Midbrain (tissue), 1 donor: ENCODE measurements at regions not wholly inside any gene's neighbourhood (a gene's known extent, or its start where the extent isn't known, plus 50 kb on each side); places are given as distances from the start of the nearest gene placed in this dataset.

Experiments used
- DNase-seq: peaks from one replicate; lab custom pipeline; 2025; lab: John Stamatoyannopoulos, UW

DNA sequence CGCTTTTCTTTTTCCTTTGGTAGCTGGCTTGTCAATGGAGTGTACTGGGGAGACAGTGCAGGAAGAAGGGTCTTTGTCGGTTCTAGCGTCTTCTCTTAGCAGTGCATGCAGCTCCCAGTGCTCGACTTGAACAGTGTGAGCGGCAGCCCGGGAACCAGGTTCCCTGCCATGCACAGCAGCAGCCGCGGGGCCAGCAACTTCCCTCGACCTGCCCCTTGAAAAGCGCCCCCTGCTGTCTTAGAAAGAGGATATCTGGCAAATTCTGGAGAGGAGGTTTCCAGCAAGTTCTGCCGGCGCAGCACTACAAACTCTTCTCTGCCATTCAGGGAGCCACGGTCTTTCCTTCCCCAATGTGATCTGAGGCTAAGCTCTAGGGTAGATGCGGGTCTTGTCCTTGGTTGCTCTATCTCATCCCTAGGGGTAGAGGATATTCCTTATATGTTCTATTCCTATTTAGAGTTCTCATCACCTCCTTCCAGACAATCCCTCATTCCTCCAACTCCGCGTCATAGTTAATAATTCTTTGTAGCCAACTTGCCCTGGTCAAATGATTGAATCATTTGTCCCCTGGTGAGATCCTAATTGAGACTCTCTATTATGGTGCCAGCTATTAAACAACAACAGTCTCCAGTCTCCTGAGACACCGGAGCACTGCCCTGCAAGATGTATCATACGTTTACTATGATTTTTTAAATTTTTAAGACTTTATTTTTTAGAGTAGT lies 451.3 kb downstream of the PMP22 start:
- no peak for DNase-seq

DNA sequence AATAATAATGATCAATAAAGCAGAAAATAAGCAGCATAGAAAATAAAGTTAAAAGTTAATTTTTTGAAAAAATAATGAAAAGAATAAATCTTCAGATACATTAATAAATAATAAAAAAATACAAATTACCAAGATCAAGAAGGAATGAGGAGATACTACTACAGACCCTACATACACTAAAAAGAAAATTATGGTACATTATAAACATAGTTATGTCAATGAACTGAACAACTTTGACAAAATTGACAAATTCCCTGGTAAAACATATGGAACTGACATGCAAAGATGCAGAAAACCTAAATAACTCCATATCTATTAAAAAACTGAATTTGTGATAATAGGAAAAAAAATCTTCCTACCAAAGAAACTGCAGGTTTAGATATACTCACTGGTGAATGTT lies 456.7 kb downstream of the PMP22 start:
- no peak for DNase-seq

DNA sequence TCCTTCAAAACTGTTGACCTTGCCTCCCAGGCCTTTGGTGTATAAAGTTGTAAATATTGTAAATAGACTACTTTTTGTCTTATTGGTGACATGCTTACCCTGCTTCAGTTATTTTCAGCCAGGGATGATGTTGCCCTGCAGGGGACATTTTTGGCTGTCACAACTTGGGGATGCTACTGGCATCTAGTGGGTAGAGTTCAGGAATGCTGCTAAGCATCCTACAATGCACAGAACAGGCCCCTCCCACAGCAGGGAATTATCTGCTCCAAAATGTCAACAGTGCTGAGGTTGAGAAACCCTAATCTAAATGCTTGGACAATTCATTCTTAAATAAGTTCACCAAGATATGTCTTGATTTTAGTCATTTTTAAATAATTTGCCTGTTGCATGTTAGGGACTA lies 459.8 kb downstream of the PMP22 start:
- DNase-seq, result no peak

GRCh38 chr17:14803826-14804225 lies 461.3 kb downstream of the PMP22 start:
- peak; percentile 45 for DNase-seq

DNA sequence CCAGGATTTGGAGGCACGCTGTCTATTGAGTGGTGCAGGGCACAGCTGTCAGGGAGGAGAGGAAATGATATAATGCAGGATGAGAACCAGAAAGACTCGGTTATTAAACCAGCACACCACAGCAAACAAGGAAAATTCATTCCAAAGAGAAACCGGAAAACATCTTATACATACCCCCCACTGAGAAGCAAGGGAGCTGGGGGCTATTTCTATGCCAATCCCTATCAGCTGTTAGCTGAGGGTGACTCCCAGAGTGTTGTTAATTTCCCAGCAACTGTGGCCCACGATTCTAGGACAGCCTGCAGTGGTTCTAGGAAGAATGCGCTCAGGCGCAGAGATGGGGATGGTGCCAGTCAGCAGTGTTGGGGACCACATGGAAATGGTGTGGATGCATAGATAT lies 467.3 kb downstream of the PMP22 start:
- DNase-seq, result no peak

DNA sequence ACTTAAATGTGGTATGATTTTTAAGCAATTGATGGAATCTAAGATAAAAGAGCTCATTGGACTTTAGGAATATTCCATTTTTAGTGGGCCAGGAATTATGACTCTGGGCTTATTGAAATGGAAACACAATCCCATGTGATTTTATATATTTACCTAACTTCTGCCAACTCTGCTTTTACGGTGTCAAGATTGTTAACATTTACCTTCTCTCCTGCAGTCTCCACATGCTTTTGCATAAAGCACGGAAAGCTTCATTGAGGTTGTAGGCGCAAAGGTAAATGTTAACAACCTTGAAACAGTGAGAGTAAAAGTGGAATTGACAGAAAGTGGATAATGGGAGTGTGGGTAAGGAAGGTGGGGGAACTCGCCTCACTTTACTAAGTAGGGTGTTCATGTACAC lies 468.1 kb downstream of the PMP22 start:
- no peak for DNase-seq

GRCh38 chr17:14794961-14795360 lies 470.2 kb downstream of the PMP22 start:
- DNase-seq, result no peak

DNA sequence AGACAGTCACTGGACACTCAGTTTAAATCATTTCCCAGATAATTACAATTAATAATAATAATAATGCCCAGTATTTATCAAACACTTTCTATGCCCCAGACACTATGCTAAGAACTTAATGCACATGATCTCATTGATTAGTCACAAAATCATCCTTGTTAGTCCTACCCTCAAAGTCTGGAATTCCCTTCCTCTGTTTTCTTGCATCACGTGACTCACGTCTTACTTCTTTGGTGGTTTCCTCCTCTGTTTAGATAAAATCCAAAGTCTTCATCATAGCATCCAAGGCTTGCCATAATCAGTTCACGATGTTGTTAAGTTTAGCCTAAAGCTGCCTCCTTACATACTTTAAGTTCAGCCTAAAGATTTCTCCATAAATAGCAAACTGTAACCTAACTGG lies 471.9 kb downstream of the PMP22 start:
- DNase-seq, result no peak

- DNase-seq, result no peak
Observed at GRCh38 chr17:14792746-14793145, 472.4 kb downstream of the PMP22 start.

GRCh38 chr17:14791221-14791620 lies 473.9 kb downstream of the PMP22 start:
- no peak for DNase-seq

DNA sequence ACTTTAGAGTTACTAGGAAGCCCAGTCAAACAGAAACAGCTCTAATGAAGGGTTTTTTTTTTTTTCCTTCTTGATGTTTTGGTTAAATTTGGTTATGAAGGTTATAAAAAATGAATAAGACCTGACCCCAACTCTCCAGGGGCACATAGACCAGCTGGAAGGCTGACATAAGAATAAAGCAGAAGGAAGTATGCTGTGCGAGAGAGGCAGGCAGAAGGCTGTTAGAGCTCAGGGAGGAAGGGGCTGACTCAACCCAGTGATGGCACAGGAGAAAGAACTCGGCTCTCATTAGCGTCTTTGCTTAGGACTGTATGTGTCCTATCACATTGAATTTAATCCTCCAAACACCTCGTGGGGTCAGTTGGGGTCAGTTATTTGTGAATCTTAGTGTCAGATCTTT lies 474.6 kb downstream of the PMP22 start:
- no peak for DNase-seq

- no peak for DNase-seq
Observed at GRCh38 chr17:14784997-14785696, 480.0 kb downstream of the PMP22 start.

DNA sequence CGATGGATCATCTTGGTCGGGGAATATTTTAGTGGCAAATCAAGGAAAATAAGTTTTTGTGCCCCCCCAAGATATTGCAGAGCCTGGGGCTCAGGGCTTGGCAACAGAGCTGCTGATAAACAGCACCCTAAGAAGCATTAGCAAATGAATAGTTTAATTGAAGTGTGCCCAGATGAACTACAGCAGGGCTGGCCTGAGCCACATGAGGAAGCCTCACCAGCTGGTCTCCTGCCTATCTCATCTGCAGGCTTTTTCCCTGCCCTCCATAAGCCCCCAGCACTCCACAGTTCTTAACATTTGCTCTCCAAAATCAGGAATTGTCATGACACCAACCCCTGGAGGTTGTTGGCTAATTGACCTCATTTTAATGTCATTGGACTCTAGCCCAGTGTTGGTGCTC lies 480.2 kb downstream of the HS3ST3B1 start:
- DNase-seq, result no peak

- DNase-seq, result no peak
Observed at GRCh38 chr17:14780097-14780651, 479.3 kb downstream of the HS3ST3B1 start.

- DNase-seq, result no peak
Observed at GRCh38 chr17:14779241-14779640, 478.4 kb downstream of the HS3ST3B1 start.

DNA sequence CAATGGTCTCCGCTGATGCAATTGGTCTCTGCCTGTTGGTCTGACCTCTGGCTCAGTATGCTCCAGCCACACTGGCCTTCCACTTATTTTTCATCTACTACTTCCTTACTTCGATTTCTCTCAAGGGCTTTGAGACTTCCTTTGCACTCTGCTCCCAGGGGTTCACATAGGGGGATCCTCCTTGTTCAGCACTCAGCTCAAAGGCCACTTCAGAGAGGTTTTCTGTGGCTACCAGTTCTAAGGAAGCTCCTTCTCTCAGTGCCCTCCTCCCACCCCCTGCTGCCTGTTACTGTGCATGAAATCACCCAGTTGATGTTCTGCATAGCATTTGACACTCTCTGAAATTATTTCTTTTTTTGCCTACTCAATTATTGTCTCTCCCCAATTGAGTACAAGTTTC lies 476.4 kb downstream of the HS3ST3B1 start:
- no peak for DNase-seq

DNA sequence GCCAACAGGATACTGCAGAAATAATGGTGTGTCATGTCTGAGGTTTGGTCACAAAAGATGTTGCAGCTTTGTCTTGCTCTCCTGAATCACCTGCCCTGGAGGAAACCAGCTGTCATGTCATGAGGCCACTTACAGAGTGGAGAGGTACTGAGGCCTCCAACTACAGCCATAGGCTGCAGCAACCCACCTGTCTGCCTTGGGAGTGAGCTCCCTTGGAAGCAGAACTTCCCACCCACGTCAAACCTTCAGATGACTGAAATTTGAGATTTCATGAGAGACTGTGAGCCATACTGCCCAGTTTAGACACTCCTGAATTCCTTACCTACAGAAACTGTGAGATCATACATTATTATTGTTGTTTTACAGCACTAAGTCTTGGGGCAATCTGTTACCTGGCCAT lies 475.9 kb downstream of the HS3ST3B1 start:
- no peak for DNase-seq

DNA sequence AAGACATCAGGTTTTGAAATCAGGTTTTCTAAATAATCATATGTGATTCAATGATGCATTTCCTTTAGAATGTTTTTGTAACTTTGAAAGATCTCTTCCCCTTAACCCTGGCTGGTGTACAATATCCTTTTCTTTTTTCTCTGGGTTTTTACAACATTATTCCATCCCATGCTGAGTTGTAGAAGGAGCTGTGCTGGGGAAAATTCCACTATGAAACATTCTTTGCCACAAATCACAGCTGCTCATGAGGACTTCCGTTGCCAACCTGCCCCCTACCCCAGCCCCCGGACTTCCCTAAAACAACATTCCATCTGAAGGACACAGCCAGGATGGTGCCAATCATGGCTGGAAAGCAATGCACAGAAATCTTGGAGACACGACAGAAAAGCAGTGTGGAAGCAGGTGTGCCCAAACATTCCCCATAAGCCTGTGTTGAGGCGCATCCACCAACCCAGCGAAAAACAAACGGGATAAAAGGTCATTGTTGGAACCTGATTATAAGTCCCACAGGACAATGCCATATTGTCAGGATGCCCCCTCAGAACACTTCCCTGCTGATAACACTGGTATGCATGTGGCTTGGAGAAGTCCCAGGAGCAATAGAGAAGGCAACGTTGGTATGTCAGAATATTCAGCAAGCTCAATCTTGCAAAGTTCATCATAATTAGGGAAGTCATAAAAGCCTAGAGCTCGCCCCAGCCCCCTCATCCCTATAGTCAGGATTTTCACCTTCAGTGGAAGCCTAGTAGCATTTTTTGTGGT lies 475.0 kb downstream of the HS3ST3B1 start:
- DNase-seq, result no peak

DNA sequence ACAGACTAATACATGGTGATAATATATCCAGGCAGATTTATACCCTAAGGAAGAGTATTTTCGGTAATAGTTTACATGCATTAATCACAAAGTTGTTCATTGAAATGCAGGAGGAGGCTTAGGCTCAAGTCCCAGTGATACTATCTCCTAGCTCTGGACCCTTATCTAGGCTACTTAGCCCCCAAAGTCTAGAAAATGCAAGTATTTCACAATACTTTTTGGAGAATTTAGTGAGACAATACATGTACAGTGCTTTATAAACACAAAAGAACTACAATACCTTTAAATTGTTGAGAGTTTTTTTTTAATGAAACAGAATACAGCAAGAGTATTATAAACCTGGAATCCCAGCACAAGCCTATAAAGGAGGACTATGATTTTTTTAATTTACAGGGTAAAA lies 473.9 kb downstream of the HS3ST3B1 start:
- DNase-seq, result no peak

- DNase-seq, result no peak
Observed at GRCh38 chr17:14772776-14773175, 471.9 kb downstream of the HS3ST3B1 start.

DNA sequence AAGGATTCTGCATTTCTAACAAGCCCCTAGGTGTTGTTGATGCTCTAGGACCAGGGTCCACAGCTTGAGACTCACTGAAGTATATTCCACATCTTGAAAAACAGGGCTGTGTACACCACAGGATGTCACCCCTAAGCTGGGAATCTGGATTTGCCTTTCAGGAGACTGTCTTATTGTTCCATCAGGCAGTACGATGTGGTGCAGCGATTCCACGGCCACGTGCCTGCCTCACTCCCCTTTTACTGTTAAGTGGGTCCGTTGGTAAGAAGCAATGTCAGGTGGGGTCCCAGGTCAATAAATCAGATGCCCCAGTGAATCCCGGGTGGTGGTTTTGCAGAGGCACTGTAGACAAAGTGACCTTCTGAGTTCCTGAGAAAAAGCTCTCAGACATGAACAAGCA lies 470.7 kb downstream of the HS3ST3B1 start:
- DNase-seq, result no peak

GRCh38 chr17:14768923-14769322 lies 468.0 kb downstream of the HS3ST3B1 start:
- no peak for DNase-seq
